NCI-H345 (cell line): ENCODE measurements at regions not wholly inside any gene's neighbourhood (a gene's known extent, or its start where the extent isn't known, plus 50 kb on each side); places are given as distances from the start of the nearest gene placed in this dataset.
A peak's percentile ranks its signal among the peaks of the same experiment; 100 is the strongest.

Experiments
- DNase-seq: peaks from one replicate; lab custom pipeline; 2025; lab: John Stamatoyannopoulos, UW

DNA sequence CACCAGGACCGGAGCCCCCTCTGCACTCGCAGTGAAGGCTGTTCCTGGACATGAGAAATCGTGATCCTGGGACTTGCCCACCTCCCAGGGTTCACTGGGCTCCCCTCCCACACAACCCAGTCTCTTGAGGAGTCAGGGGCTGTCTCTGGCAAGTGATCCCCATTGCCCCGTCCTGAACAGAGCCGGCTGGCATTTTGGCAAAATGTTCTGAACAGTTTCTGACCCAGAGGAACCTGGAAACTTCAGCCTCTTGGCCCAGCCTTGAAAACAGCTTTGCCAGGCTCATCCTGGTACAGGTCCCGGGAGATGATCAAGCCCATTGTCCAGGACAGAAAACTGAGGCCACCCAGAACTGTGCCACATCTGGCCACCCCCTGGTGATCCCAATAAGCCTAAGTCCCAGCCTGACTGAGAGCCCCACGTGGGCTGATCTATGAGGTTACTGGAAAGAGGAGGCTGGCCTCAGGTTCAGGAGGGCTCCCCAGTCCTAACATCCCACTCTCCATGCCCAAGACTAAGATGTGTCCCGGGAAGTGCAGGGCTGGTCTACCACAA is 115.7 kb downstream of the OAT start:
- no peak for DNase-seq

DNA sequence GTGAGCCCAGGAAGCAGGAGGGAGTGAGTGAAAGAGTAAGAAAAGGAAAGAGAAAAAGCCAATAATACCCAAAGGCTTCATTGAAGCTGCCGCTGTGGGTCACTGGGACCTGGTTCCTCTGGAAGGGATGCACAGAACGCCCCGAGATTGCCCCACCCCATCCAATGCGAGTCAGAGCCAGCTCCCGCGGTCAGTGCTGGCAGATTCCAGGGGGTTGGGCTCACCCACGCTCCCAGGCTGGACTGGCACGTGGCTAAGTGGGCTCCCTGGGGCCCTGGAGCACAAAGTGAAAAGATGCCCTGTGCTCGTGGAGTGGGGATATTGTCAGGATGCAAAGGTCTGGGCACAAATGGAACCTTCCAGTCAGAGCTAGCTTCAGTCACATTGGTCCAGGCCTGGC is 117.0 kb downstream of the OAT start:
- no peak for DNase-seq

DNA sequence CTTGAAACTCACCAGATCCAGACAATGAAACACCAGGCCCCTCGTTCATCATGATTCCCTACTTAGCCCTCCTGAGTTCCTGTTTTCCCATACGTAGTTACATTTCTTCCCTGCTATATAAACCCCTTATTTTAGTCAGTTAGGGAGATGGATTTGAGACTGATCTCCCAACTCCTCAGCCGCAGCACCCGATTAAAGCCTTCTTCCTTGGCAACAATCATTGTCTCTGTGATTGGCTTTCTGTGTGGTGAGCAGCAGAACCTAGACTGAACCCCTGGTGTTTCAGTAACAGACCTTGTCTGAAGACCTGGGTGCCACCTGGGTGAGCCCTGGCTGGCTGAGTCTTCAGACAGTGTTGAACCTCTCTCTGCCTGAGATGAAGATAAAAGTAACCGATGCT is 118.0 kb downstream of the OAT start:
- DNase-seq: no peak

DNA sequence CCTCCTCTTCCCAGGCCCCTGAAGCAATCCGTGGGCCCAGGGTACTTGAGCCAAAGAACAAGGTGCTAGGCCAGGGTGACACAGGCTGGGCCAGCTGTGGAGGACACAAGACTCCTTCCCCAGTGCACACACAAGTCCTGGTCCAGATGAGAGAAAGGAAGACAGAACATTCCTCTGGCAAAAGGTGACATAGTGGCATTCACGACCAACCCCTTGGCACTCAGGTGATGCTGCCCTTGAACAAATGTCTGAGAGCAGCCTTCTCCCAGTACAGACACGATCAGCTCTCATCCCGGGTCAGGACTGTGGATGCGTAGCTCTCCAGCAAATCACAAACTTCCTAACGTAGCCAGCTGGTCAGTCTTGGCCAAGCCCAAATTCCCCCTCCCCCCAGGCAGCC is 118.5 kb downstream of the OAT start:
- DNase-seq: no peak

DNA sequence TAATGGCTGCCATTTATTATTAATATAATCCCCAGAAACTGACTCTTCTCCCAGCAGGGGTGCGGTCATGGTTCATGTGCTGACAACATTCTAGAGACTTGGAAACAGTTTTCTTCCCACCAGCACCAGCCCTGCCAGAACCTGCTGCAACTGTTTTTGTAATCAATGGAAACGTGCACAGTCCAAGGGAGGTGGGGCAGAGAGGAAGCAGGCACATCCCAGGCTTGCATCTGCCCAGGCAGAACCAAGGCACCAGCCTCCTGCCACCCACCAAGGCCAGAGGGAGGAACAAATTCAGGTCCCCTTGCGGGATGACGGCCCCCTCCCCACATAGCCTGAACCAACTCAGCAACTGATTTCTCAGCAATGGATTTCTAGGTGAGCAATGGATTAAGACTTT is 119.0 kb downstream of the OAT start:
- no peak for DNase-seq

DNA sequence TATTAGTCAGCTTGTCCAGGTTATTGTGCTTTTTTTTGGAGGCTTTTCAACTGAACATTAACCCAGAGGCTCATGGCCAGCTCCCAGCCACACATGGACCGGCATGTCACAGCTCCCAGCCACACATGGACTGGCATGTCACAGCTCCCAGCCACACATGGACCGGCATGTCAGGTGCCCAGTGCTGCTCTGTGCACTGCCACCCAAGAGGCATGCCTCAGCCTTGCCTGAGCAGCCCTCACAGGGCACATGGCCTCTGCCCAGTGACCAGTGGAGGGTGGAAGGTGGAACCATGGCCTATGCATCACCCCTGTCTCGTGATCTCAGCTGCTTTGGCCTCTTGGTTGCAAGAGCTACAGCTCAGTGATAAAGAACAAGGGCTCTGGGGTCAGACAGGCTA is 119.8 kb downstream of the OAT start:
- DNase-seq: no peak

DNA sequence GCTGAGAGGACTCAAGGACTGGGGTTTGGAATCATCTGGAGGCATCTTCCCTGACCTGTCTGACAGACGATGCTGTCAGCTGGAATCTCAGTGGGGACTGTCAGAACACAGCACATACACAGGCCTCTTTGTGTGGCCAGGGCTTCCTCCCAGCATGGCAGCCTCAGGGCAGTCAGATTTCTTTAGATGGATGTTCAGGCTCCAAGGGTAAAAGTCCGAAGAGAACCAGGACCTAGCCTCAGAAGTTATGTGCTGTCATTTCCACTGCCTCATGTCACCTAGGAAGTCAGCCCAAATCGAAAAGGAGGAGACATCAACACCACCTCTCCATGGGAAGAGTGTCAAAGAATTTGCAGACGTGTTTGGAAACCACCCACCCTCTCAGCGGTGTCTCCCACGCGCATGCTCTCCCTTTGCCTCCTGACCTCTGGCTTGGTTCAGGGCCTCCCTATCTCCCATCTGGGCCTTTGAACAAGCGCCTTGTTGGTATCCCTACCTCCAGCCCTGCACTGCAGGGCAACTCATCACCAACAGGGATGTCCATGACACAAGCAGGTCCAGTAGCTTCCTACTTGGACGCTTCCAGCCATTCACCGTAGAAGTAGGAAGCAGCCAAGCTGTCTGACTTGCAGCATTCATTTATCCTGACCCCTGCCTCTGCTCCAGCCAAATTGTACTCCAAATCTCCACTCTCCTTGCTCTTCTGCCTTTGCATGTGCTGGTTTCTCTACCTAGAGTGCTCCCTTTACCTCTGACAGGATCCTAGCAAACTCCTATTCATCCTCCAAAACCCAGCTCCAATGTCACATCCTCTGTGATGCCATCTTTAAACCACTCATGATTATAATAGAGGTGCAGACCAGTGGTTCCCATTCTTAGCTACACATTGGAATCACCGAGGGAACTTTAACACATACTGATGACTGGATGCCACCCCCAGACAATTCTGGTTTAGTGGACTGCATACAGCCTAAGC is 121.6 kb downstream of the OAT start:
- DNase-seq: no peak

DNA sequence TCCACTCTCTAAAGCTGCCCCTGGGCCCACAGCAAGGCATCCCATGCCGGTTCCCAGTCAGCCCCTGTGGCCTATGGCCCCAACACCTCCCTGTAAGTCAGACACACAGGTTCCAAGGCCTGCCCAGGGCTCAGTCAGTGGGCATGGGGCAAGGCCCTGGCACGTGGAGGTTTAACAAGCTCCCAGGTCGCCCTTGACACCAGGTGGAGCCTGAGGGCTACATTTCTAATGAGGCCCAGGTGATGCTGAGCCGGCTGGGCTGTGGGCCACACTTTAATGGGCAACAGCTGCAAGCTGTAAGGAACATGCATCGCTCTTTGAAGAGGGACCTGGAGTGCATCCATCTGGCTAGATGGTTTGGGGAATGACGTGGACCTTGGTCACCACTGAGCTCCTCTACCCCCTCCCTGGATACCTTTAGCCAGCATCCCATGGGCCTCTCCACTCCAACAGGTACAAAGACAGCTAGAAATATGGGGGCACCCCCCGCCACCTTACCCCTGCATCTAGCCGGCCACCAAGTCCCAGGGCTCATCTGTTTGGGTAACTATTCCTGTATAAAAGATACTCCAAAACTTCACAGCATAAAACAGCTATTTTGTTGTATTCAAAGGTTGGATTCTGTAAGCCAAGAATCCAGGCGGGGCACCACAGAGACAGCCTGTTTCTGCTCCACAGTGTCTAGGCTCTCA is 122.5 kb downstream of the OAT start:
- peak; percentile 47 for DNase-seq

DNA sequence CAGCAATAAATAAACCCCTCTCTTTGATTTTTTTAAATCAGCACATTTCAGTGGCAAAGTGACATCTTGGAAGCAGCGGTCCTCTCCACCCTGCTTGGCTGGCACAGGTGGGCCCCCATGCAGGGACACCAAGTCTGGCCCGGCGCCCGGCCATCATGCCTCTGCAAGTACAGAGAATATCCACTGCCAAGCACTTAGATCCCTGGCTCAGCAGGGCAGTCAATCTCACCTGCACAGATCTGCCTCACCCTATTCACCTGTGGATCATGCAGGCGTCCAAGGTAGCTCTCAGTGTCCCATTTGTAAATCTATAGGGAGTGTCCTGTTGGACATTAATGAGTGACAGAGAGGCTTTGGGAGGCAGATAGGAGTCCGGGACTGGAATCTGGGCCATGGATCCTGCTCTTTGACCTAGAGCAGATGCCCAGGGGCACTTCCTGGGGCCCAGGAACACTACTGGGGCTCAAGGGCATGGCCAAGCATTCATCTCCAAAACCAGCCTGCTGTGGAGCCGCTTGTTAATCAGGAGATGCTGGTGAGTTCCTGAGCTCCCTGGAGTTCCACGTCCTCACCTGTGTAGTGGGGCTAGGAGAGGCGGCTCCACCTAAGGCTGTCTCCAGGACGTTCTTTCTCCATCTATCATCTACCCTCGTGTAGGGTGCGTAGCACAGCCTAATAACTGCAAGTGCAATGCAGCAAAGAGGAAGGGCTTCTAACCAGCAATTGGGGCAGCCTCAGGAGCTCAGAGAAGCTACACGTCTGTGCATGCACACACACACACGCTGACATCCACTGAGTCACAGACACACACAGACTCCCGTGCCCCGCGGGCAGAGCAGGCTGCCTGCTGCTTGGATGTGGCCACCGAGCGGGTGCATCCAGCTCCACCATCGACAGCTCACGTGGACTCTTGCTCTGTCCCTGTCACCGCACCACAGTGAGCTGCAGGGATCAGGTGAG is 123.6 kb downstream of the OAT start:
- DNase-seq: peak; percentile 77

DNA sequence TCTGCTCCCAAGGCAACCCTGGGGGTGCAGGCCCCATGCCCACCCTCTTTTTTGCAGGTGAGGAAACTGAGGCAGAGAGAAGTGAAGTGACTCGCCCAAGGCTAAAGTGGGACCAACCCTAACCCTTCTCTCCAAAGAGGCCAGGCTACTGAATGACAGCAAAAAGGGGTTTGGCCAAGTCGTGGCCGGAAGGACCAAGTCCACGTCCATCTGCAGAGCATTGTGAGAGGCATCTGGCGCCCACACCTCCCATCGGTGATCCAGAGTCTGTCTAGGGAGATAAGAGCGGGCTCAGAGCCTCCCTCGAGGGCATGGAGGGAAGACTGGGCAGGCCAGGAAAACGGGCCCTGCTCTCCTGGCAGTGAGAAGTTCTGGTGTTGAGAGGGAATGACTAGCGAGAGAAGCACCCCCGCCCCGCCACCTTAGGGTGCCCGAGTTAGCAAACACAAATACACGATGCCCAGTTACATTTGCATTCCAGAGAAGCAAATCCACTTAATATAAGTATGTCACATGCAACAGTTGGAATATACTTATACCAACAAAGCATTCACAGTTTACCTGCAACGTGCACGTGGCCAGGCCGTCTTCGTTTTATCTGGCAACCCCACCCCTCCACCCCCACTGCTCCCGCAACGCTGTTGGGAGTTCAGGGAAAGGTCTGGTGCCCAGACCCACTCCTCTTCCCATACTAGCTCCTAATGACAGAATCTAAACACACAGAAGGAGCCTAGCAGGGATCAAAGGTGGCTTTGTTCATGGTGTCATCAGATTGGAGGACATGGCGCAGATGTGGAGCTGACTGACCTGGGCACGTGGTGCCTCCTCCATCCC is 124.9 kb downstream of the OAT start:
- DNase-seq: no peak

DNA sequence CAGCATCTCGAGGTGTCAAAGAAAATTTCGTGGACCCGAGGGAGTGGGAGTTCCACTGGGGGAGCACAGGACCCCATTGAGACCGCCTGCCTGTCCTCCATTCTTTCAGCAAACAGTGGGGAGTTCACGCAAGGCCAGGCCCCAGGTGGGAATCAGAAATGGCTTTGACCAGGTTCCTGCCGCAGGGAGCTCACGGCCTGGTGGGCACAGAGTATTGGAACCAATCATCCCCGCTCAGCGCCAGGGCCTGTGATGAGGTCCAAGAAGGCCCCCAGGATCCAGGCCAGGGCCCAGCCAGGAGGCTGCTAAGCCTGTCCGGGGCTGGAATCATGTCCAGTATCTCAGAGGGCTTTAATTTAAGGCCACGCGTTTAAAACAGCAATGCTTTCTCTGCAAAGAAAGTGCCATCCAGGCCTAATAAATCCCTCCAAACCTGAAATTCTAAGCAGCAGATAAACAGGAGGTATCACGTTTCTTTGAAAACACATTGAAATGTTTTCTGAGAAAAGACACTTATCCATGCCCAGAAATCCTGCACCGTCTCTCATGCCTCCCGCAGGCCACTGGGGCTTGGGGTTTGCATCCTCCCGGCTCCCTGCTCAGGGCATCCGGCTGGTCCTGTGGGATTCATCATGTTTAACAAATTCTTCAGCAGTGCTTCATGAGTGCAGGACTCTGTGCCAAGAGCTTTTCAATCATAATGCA is 125.7 kb downstream of the OAT start:
- no peak for DNase-seq

DNA sequence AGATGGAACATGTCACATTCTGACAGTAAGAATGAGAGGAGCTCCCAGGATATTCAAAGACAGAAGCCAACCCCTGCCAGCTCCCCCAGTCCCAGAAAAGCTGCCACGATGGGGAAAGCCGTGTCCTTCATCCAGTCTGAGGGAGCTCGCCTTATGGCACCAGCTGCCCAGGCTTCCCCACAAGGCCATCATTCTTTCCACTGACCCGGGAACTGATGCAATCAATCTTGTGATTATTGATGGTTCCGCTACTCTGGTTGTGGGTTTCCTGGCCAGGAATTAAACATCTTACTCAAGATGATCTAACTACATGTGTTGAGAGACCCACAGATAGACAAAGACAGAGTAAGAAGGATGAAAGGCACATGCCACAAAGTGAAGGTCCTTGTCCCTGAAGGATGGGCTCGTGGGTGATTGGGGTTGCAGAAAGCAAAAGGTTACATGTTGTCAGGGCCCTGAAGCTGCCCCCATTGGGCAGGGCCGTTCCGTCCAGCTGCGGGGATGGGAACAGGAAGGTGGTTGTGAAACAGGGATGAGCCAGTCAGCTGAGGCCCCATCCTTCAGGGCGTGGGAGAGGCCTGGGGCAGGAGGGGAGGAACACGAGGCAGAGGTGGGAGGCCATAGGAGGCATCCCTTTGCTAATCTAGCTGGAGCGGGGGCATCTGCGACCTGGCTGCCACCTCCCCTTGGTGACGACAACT is 127.6 kb downstream of the OAT start:
- no peak for DNase-seq

DNA sequence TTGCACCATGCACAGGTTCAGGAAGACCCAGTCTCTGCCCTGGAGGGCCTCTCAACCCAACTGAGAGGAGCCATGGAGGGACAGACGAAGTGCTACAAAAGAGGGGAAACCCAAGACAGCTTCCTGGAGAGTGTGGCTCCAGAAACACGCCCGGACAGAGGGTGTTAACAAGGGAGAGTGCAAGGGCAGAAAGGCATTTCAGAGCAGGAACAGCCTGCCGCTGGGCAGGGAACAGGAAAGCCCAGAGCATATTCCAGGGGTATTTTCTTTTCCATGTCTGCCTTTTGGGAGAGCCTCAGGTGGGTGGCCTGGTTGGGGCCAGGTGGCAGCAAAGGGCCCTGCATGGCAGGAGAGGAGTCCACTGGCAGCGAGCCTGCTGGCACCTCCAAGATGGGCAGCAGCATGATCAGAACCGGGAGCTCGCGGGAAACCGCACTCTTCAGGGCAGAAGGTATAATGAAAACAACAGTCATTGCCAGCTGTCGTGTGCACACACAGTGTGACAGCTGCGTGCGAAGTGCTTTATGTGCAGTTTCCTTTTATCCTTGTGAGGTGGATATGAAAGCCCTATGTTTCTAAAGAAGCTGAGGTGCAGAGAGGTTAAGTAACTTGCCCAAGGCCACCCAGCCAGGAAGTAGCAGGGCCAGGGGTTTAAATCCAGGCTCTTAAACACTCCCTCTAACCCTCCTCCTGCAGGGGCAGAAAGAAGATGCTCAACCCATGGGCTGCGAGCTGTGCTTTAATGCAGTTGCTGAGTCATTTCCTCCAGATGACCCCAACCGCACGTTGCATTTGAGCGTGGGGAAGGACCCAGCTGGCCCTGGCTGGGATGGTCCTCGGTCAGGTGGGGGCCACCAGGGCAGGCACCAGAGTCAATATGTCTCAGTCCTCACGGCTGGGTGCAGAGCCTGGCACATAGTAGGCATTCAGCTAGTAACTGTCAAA is 128.6 kb downstream of the OAT start:
- DNase-seq: peak; percentile 22

DNA sequence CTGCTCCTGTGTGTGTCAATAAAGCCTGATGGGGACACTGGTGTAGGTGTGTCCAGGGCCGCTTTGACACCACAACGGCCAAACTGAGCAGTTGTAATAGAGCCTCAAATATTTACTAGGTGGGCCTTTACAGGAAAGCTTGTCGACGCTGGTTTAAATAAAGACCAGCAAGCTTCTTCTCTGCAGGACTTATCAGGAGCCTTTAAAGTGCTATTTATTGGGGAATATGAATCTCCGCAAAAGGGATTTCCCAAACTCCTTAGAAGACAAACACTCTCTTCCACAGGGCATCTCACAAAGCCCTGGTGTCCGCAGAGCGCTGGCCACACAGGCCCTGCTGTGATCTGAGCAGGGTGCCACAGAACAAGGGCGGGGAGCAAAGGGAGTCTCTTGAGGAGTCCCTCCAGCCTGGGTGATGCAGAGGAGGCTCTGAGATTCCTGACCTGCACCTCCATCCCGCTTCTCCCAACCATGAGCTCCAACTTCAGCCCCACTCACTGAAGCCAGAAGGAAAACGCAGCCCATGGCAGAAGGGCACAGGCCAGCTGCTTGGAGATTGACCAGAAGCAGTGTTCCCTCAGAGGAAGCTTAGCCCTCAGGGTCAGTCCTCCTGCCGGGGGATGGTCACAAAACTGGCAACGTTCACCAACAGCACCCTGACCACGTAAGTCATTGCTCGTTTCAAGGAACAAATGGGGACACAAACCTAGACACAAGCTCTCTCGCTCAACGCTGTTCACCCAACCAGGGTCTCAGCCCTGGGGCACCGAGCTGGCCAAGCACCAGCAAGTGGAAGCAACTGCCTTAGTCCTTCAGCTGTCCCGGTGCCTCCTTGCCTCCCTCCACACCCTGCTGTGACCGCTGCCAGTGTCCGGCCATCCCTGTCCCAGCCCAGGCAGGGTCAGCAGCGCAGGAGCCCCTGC is 129.5 kb downstream of the OAT start:
- DNase-seq: no peak

DNA sequence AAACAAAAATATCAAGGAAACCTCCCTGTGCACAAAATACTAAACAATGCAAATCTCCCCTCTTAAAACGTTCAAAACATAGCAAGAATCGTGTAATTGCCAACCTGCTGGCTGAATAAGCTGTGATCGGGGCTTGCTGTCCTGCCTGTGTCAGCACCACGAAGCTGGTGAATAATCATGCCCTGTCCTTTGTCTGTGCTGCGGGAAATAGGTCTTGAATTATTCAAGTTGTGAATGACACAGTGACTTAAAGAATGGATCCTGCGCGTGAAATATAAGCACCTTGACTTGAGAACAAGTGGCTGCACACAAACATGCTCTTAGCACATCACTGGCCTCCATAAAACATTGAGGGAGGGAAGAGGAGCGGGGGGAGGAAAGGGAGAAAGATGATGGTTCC is 130.2 kb downstream of the OAT start:
- DNase-seq: no peak

DNA sequence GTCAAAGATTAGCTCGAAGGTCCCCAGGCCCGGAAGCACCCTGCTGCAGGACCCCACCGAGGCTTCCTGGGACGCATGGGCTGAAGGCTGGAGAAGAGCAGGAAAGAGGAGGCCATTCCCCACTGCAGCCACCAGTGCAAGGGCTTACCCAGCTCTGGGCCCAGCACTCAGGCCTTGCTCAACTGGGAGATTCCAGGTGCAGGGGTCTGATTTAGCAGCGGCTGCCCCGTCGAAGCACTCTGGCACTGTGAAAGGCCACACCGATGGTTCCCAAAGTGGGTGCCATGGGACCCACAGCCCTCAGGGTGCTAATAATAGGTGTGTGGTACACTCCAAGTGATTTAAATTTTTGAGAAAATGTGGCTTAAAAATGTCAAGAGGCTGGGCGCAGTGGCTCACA is 130.9 kb downstream of the OAT start:
- no peak for DNase-seq

DNA sequence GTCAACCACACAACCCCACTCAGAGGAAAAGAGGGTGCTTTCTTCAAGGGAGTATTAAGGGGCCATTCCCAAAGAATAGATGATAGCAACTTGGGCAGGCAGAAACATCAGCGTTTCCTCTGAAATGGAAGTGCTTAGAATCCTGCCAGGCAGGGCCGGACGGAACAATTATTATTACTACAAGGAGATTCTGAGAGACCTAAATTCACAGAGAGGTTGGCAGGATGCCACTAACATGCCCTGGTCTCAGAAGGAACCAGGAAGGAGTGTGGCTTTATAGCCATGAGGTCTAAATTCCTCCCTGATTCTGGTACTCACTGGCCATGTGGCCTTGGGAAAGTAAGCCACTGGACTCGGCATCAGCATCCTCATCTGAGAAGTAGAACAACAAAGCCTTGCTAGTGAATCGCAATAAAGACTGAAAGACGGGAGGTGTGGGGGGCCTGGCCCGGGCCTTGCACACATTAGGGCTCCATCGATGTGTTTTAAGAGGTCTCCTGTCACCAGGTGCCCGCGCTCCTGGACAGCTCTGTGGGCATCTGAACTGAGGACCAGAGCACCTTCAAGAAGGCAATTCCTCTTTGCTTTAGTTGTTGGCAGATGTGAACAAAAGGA is 131.5 kb downstream of the OAT start:
- DNase-seq: no peak
